ENCODE measurements at regions not wholly inside any gene's neighbourhood (a gene's known extent, or its start where the extent isn't known, plus 50 kb on each side); places are given as distances from the start of the nearest gene placed in this dataset.
"Not testable (repeated sequence)": the region's sequence is repeated elsewhere in the genome, so short reads cannot be mapped to it uniquely, and the experiment has no call there.

DNA sequence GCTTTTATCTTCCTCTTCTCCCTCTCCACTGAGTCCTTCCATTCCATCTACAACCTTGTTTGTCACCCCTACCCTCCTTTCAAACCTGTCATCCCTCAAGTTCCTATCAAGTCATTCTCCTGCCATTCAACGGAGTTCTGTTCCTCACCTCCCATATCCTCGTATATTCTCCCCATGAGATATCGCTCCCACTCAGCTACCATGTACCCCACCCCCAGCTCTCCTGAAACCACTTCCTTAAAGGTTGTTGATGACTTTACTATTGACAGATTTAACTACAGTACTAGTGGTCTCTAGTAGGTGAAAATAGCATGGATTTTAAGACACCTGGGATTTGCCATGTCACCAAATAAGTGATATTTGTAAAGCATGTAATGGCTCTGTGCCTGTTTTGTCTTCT lies 107.4 kb upstream of the BARHL2 start:
- no peak for DNase-seq (ENCODE audit: low read depth)

DNA sequence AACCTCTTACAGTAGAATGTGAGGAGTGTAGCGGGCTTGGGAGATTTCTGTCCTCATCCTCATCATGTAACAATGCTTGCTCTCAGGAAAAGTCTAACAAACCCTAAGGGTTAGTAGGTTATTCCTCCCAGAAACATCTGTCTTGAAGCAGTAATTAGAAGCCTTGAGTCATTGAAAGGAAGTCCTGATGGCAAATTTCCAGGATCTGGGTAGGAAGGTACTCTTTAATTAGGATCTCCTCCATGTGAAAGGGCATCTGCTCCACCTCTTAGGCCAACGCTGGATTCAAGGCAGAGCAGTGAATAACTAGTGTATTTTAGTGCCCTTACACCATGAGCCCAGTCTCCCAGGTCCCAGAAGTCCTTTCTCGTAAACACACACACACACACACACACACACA lies 106.6 kb upstream of the BARHL2 start:
- no peak for DNase-seq (ENCODE audit: low read depth)

DNA sequence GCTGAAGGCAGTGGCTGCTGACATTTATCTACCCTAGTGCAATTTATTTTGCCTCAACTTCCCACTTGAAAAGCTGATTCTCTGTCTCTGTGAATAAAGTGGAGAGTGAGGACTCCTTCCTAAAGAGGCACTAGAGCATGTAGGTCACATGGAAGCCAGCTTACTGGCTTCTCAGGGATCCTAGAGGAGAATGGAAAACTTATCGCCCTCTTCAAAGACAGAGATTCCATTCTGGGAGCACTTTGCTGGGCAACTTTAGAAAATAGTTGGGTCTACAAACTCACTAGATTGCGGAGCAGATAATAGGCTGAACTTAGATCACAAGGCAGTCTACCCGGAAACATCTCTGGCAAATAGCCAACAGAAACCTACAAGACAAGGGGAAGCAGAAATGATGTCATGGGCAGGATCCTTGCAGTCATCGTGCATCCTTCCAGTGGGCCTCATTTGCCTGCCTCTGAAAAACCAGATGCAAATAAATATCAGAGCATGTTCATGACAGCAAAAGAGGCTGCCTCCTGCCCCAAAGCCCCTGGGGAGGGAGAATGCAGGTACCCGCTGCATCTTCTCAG lies 104.8 kb upstream of the BARHL2 start:
- DNase-seq (ENCODE audit: low read depth), result no peak

DNA sequence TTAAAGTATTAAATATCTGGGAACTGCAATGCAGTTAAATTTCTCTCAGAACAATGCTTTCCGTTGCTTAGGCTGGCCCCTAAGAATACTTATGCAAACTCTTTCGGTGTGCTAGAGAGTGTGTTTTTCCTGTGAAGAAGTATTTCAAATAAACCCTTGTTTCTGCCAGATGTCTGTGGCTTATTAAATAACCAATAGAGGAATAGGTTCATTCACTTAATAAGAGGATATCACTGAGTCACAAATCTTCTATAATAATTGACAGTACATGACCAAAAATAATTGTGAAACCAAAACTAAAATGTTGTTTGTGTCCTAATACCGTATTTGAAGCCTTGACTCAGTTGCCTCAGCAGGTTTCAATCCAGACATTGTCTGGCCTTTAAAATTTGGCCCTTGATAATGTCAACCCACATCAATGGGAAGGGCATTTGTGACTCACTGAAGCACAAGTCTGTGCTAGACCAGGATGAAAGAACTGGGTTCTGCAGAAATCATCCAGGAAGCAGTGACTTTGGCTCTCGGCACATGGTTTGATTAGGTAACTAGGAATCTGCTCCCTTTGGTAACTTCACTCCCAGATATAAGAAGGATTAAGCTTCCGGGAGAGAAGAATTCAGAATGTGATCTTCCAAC lies 104.2 kb upstream of the BARHL2 start:
- no peak for DNase-seq (ENCODE audit: low read depth)

DNA sequence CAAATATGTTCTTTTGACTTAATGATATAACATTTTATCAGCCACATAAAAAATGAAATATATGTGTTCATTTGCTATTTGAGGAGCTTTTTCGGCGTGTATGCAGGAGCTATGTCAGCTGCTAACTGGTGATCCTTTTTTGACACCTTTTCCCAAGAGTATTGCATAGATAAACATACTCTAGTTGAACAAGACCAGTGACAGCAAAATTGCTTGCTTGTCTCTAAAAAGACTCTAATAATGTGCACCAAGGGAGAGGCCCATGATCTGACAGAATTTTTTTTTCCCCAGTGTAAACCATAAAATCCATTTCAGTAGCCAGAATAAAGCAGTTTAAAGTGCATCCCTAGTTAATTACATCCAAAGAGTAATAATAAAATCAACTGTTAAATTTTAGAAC lies 103.6 kb upstream of the BARHL2 start:
- no peak for DNase-seq (ENCODE audit: low read depth)

DNA sequence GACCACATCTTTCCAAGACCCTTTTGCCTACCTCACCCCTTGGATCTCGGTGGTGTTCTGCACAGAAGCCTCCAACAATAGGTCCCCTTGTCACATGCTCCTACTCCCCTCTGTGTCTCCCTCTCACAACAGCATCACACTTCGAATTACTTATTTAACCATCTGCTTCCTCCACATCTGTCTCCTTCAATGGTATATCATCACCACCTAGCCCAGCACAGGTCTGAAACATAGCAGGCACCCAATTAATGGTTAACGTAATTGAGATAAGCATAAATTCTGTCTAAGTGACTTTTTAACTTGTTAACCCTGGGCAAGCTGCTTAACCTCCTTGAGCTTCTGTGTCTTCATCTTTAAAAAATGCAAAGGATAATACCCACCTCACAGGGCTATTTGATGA lies 100.3 kb upstream of the BARHL2 start:
- DNase-seq (ENCODE audit: low read depth), result no peak

DNA sequence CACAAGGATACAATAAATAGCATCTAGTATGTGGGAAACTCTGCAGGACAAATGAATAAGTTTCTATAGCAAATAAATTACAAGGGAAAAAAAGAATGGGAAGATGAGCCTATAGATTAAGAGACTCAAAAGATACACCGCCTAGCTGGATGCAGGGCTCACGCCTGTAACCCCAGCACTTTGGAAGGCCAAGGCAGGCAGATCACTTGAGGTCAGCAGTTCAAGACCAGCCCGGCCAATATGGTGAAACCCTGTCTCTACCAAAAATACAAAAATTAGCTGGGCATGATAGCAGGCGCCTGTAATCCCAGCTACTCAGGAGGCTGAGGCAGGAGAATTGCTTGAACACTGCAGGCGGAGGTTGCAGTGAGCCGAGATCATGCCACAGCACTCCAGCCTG lies 95.1 kb upstream of the BARHL2 start:
- not testable (repeated sequence) for DNase-seq (ENCODE audit: low read depth)

DNA sequence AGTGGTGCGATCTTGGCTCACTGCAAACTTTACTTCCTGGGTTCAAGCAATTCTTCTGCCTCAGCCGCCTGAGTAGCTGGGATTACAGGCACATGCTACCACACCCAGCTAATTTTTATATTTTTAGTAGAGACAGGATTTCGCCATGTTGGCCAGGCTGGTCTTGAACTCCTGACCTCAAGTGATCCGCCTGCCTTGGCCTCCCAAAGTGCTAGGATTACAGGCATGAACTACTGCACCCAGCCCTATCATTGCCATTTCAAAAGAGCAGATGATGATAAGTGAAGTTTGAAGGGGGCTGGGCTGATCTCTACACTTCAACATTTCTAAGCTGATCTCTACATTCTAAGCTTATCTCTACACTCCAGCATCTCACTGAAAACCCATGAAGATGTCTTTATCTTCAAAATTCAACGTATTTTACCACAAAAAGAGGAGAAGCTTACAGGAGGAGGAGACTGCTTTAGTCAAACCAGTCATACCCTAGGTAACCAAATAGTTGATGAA lies 94.4 kb upstream of the BARHL2 start:
- not testable (repeated sequence) for DNase-seq (ENCODE audit: low read depth)

DNA sequence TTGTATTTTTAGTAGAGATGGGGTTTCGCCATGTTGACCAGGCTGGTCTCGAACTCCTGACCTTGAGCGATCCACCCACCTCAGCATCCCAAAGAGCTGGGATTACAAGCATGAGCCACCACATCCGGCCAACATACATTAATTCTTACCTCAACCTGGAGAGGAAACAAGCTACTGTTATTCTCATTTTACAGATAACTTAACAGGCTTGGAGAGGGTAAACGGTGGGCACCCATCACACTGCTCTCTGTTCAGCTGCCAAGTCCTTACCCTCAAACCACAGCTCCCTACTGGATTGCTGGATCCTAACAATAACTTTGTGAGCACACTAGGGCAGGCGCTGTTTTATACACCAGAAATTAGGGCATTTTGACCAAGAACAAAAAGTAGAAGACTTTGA lies 93.6 kb upstream of the BARHL2 start:
- no peak for DNase-seq (ENCODE audit: low read depth)

DNA sequence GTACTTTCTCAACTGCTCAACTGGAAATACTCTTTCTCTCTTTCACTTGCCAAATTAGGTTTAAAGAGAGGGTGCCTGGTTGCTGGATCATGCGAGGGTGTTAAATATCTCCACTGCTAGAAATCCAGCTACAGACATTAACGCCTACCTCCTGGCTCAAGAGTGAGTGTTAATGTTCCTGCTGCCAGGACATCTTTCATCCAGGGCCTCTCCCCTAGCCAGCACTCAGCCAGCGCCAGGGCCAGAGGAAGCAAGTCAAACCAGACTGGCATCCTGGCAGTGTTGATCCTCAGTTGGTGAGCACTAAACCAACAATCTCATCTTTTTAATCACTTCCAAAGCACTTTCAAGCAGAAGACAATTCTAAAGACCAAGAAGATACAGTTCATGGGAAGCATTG lies 92.9 kb upstream of the BARHL2 start:
- no peak for DNase-seq (ENCODE audit: low read depth)

DNA sequence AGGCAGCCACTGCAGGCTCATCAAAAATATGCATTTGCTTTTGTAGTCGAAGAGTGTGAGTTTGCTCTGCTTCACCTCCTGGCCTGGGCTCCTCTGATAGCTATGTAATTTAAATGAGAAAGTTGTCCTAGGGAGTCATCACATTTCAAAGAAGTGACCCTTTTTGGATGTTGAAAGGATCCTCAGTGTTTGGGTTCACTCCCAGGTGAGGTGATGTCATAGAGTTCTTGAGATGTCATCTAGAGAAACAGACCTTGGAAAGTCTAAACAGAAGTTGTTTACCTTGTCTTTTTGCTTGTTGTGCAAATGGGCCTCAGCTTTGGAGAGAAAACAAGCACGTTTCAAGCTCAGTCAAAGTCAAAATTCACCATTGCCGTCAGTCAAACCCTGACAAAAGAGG lies 92.0 kb upstream of the BARHL2 start:
- no peak for DNase-seq (ENCODE audit: low read depth)

DNA sequence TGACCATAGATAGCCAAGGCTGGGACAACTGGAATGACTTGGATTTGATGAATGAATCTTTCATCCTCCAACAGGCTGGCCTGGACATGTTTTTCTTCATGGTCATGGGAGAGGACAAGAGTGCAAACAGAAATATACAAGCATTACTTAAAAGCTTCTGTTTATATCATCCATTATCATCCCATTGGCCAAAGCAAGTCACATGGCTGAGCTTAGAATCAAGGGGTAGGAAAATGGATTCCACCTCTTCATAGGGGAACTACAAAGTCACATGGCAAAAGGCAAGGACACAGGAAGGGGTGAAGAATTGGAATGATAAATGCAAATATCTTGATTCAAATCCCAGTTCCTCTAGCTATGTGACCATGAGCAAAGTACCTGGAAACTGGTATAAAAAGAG lies 90.2 kb upstream of the BARHL2 start:
- DNase-seq (ENCODE audit: low read depth), result no peak

DNA sequence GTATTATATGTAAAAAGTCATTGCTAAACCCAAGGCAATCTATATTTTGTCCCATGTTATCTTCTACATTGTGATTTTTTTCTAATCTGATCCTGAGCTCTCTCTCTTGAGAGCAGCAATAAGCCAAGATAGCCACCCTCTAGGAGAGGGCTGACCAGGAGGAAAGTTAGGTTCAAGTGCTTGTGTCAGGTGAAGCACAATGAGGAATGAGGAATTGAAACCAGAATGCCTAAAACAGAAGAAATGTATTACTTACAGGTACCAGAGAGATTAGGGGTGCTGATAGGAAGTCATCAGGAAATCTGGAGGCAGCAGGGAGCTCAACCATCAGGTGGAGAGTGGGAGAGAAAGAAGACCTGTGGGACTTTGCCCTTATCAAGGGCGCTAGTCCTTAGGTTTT lies 85.5 kb upstream of the BARHL2 start:
- no peak for DNase-seq (ENCODE audit: low read depth)

DNA sequence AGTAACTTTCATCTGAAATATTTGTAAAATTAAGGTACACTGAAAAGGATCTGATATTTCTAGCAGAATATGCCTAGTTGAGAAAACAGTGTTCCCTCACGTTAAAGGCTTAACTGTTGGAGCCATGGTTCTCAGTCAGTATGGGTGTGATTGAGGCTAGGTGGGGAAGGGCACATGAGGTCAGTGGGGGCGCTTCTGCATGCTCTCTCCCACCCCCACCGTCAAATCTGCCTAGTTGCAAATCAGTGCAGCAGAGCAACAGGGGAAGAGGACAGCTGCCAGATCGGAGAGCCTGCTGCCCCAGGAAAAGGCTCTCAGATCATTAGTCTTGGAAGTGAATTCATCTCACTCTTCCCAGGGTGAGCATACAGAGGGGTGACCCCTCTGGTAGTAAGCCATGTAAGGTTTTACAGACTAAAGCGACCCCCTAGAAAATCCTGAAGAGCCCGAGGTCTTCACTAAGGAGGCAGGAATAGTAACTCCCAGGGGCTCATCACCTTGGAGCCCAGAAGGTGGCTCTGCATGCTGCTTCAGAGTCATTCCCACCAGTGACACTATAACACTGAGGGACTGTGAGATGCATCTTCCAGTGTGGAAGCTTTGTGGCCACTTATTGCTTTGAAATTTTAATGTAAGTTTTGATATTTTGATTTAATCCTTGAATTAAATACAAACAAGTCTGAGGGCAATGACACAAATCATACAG lies 83.1 kb upstream of the BARHL2 start:
- DNase-seq (ENCODE audit: low read depth), result no peak

DNA sequence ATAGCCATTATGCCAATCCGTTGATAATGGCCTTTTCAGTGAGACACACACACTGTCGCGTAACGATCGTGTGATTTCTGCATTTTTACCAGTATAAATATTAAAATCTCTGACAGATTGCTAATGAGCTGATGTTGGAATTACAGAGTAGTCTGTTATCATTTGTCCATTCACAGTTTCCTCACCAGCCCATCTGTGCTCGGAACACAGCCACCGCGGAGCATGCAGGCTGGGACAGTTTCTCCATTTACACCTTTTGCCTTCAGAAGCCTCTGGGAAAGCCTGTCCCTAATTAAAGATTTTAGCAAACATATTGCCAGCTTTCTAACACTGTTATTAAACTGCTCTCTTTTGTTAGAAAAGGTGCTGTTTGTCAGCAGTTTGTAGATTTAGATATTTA lies 82.2 kb upstream of the BARHL2 start:
- DNase-seq (ENCODE audit: low read depth), result no peak

DNA sequence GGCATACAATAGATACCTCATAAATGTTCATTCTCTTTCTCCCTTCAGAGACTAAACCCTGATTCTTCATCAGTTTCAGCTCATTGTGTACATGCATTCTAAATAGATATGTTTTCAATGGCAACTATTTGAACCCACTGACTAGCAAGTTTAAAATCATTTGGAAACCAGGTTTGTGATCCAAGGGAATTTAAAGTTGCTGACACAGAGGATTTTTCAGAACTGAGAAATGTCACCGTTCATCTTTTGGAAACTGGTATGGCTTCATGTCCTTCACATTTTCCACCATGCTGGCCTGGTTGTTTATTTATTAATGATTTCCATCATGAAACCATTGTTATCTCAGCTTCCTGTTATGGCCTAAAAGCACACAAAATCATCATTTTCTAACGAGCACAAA lies 81.8 kb upstream of the BARHL2 start:
- DNase-seq (ENCODE audit: low read depth), result no peak

DNA sequence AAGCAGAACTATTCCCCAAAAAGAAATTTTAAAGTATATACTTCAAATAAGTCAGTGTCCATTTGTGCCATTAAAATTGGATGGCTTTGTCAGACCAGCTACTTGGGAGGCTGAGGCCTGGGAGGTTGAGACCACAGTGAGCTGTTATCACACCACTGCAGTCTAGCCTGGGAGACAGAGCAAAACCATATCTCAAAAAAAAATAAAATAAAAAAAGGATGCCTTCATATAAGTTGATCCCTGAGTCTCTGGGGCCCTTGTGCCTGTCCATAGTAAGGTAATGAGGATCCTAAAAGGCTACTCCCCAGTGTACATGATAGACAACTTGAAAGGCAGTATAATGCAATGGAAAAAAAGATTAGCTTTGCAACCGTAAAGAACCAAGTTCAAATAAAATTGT lies 81.2 kb upstream of the BARHL2 start:
- DNase-seq (ENCODE audit: low read depth), result no peak

DNA sequence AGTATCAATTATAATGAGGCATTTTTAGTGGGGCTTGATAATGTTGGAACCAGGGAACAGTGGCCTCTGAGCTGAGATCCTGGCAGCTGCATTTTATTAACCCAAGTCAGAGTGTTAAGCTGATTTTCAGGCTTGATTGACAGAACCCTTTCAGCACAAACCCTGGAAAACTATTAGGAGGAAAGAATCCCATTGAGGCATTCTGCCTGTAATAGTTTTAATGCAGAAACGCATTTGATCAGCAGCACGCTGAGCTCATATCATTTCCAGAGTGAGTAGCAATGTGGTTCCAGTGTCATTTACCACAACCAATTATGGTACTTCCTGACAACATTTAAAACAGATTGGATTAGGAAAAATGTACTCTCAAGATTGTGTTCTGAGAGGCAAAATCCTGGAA lies 78.3 kb upstream of the BARHL2 start:
- DNase-seq (ENCODE audit: low read depth), result no peak

DNA sequence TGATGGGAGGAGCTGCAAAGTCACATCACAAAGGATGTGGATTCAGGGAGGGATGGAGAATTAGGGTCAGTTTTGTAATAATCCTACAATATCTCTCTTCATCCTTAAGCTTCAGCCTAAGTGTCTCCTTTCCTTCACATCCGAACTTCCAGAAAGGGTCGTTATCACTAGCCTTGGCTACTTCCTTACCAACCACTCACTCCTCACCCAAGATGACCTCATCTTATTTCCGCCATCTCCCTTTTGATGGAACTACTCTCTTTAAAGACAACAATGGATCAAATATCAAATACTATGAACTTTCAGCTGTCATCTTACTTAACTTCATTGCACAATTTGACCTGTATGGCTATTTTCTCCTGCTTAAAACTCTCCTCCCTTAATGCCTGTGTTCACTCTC lies 69.6 kb upstream of the BARHL2 start:
- no peak for DNase-seq (ENCODE audit: low read depth)

DNA sequence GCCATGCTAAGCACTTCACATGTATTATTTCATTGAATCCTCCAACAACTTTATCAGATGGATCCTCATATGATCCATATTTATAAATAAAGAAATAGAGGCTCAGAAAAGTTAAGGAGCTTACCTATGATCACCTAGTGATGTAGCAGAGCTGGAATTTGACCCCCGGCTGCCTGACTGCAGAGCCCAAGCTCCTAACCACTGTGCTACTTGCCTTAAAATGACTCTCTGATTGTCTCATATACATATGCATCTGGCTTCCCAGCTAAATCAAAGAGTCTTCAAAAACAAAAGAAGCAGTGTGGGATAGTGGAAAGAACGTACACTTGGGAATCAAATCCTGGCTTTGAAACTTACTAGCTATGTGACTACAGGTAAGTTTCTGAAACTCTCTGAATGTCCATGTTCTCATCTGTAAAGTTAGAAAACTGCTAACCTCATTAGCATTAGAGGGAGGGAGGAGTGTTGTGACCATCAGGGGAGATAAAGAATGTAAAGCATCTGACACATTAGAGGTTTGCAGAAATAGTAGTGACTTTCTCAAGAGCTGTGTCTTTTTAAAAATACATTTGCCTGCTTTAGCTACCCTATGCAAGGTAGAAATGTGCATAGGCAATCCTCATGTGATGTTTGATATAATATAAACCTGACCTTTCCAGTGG lies 67.2 kb upstream of the BARHL2 start:
- no peak for DNase-seq (ENCODE audit: low read depth)

DNA sequence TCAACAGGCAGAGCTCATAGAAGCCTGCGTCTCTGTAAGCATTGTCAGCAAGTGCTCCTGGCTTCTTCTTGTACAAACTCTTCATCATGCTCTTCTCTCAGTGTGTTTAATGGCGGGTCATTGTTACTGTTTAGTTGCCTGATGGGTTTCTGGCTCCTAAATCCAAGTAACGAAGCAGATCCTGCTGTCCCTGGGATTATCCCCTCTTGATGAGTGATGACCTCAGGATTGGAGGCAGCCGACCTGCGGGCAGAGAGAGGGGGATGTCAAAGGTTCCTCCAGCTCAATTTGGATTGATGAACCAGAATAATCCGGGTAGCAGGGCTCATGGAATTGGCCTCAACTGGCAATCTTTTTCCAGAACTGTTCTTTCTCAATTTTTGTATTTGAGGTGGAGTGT lies 66.1 kb upstream of the BARHL2 start:
- DNase-seq (ENCODE audit: low read depth), result no peak

DNA sequence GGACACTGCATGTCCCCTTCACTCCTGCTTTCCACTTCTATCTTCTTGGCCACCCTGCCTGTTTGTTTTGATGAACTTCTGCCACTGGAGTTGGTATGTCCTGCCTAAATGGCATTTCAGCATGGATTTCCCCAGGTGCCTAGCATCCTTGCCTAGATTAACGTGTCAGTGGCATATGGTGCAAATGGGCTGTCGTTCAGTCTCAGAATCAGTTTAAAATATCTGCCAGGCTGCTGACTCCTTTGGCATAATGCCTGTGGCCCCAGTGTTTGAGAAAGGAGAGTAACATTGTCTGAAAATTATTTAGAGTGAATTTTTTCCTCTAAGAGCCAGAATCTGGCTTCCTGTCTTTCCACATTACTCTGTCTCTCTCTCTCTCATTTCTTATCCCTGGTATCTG lies 64.9 kb upstream of the BARHL2 start:
- no peak for DNase-seq (ENCODE audit: low read depth)

DNA sequence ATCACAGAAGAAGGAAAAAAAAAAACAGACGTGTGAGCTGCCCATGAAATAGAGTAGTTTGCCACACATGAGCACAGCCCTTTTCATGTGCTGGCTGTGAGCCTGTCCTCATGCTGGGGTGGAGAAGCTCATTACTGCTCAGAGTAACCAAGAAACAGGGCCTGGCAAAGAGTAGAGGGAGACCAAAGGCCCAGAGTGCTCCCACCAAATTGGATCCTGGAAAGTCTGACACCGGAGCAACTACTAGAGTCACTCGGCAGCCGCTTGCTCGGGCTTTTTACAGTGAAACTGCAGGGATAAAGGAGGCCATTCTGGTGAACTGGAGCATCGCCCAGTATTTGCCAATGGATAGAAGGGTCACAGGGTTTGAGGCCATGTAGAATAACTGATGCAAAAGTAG lies 64.4 kb upstream of the BARHL2 start:
- no peak for DNase-seq (ENCODE audit: low read depth)

Measured in activated T-cell treated with anti-CD3 and anti-CD28 coated beads for 24 hours (primary cell).